ENCODE measurements at regions not wholly inside any gene's neighbourhood (a gene's known extent, or its start where the extent isn't known, plus 50 kb on each side); places are given as distances from the start of the nearest gene placed in this dataset.

- TF ChIP-seq CTCF (IDR thresholded peaks at IDR 0.05) (no peak), EP300 (IDR thresholded peaks at IDR 0.05) (no peak), POLR2A (IDR thresholded peaks at IDR 0.05) (no peak), POLR2AphosphoS5 (IDR thresholded peaks at IDR 0.05) (no peak)
These were observed 591.4 kb downstream of the TP53TG3F start for GRCh38 chr16:34050787-34051320.
